ENCODE measurements at regions not wholly inside any gene's neighbourhood (a gene's known extent, or its start where the extent isn't known, plus 50 kb on each side); places are given as distances from the start of the nearest gene placed in this dataset.

DNA sequence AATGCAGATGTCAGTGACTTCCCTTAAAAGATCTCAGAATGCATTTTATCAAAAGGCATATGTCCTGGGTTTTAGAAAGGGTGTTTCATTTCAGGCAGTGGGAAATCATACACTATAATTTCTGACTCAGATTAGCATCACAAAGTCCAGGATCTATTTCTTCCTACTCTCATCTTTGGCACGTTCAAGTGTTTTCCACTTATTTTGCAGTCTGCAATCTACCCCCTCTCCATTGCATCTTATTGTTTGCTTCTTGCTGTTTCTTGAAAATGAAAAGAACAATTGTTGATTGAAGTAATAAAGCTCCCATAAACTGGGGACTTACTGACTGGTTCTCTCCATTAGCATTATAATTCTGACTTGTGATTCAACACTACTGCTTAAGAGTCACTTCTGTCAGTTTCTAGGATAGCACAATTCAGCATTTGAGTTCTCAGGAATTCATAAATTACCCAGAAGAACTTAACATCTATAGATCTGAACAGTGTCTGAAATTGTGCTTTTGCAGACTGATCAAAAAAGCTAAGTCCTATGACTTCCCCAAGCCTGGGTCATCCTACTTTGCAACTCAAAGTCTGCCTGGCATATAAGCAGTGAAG, 332.9 kb downstream of the RASEF start:
- Histone ChIP-seq H3K9ac (ENCODE audit: low read depth in 2 of 2, low read length in 2 of 2) (no peak overlapping the region), H3K27ac (no peak overlapping the region), H3K4me1 (no peaks in the 10 kb centered on the region), H3K4me3 (no peak overlapping the region), H3K9me3 (no peaks in the 10 kb centered on the region), H3K36me3 (no peaks in the 10 kb centered on the region), H3K27me3 (no peaks in the 10 kb centered on the region)
- no peak for DNase-seq
- TF ChIP-seq, protein P1, sequence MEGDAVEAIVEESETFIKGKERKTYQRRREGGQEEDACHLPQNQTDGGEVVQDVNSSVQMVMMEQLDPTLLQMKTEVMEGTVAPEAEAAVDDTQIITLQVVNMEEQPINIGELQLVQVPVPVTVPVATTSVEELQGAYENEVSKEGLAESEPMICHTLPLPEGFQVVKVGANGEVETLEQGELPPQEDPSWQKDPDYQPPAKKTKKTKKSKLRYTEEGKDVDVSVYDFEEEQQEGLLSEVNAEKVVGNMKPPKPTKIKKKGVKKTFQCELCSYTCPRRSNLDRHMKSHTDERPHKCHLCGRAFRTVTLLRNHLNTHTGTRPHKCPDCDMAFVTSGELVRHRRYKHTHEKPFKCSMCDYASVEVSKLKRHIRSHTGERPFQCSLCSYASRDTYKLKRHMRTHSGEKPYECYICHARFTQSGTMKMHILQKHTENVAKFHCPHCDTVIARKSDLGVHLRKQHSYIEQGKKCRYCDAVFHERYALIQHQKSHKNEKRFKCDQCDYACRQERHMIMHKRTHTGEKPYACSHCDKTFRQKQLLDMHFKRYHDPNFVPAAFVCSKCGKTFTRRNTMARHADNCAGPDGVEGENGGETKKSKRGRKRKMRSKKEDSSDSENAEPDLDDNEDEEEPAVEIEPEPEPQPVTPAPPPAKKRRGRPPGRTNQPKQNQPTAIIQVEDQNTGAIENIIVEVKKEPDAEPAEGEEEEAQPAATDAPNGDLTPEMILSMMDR (IDR thresholded peaks at IDR 0.05) = no peak
- intact Hi-C loops (cut with DNase I) = no loop called here

DNA sequence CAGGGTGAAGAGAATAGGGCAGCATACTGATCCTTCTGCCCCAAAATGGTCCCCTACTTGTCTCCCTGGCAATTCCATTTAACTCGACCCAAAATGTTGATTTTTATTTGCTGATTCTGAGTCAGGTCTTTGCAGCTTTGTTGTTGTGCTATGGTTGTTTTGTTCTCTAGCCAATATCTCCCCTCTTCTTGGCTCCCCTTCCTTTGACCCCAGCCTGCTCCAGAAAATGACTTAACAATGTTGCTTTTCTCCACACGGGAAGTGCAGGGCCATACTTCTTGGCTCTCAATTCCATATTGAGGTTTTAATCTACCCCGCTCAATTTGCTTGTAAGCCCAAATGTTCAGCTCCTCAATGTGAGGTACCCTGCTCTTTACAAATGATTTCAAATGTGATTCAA, 330.0 kb downstream of the RASEF start:
- intact Hi-C loops (cut with DNase I) = no loop called here
- H3K27ac ChIP-seq = no peak overlapping the region
- DNase-seq = no peak
- no peaks in the 10 kb centered on the region for H3K4me1 ChIP-seq
- H3K27me3 ChIP-seq = no peaks in the 10 kb centered on the region
- no peaks in the 10 kb centered on the region for H3K36me3 ChIP-seq
- no peak overlapping the region for H3K9ac ChIP-seq (ENCODE audit: low read depth in 2 of 2, low read length in 2 of 2)
- no peaks in the 10 kb centered on the region for H3K9me3 ChIP-seq
- H3K4me3 ChIP-seq = no peak overlapping the region
- TF ChIP-seq, protein P1 (IDR thresholded peaks at IDR 0.05) = no peak

DNA sequence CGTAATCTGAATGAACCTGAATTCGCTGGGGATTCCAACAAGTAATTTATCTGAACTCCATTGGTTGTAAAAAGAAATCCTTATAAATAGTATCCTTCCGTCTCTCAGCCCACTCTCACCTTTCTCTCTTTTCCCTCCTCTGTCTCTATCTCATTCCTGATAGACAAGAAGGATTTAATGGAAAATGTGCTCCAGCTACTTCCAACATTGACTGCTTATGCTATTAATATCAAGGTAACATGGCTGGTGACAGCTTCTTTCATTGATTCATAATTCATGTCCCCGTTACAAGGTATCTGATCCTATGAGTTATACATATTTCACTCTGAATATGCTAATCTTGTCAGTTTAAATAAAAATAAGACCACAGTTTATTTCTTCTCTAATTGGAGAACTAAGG, 326.8 kb downstream of the RASEF start:
- Histone ChIP-seq H3K9ac (ENCODE audit: low read depth in 2 of 2, low read length in 2 of 2) (no peak overlapping the region), H3K27me3 (no peaks in the 10 kb centered on the region), H3K27ac (no peak overlapping the region), H3K4me3 (no peak overlapping the region), H3K4me1 (no peaks in the 10 kb centered on the region), H3K9me3 (no peaks in the 10 kb centered on the region), H3K36me3 (no peaks in the 10 kb centered on the region)
- intact Hi-C loops (cut with DNase I) = no loop called here
- no peak for DNase-seq
- TF ChIP-seq, protein P1 (IDR thresholded peaks at IDR 0.05) = no peak

DNA sequence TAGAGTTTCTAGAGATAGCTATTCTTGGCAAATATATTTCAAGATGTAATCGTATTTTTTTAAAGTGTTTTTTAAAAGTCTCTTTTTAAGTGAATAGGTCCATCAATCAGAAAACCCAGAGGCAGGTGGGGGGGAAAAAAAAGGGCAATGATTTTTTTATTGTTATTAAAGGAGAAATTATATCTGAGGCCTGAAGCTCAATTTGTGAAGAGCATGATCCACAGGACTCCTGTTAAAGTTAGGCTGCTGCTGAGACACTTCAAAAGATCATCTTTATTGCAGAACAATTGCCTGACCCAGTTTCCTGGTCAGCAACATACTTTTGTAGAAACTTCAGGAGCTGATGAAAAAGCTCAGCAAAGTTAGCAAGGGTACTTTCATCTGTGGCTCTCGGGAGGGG, 326.2 kb downstream of the RASEF start:
- no peaks in the 10 kb centered on the region for H3K4me1 ChIP-seq
- no peaks in the 10 kb centered on the region for H3K27me3 ChIP-seq
- TF ChIP-seq, protein P1 (IDR thresholded peaks at IDR 0.05) = no peak
- intact Hi-C loops (cut with DNase I) = no loop called here
- H3K9me3 ChIP-seq = no peaks in the 10 kb centered on the region
- H3K27ac ChIP-seq = no peak overlapping the region
- no peaks in the 10 kb centered on the region for H3K36me3 ChIP-seq
- H3K4me3 ChIP-seq = no peak overlapping the region
- no peak overlapping the region for H3K9ac ChIP-seq (ENCODE audit: low read depth in 2 of 2, low read length in 2 of 2)
- DNase-seq = no peak

DNA sequence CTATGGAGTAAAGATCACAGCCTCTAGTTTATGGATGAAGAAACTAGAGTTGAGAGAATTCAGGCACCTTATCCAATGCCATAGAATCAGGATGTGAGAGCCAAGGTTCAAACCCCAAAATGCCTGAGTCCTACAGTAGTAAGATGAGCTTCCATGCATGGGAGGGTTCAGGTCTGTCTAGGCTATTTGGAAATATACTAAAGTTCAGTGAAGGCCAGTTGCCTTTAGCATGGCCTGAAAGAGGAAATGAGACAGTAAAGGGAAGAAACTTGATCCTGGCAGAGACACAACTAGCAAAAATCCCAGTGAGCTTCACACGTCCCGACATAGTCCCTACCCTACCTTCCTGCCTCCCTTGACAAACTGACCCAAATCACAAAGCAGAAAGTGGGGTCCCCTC, 317.0 kb downstream of the RASEF start:
- H3K27me3 ChIP-seq = no peaks in the 10 kb centered on the region
- H3K27ac ChIP-seq = no peak overlapping the region
- no peaks in the 10 kb centered on the region for H3K9me3 ChIP-seq
- no peak overlapping the region for H3K9ac ChIP-seq (ENCODE audit: low read depth in 2 of 2, low read length in 2 of 2)
- TF ChIP-seq, protein P1 (IDR thresholded peaks at IDR 0.05) = no peak
- DNase-seq = no peak
- intact Hi-C loops (cut with DNase I) = no loop called here
- no peak overlapping the region for H3K4me3 ChIP-seq
- no peaks in the 10 kb centered on the region for H3K4me1 ChIP-seq
- H3K36me3 ChIP-seq = no peaks in the 10 kb centered on the region

Data from colonic mucosa (tissue), 4 donors.